ENCODE measurements at regions not wholly inside any gene's neighbourhood (a gene's known extent, or its start where the extent isn't known, plus 50 kb on each side); places are given as distances from the start of the nearest gene placed in this dataset.
A peak's percentile ranks its signal among the peaks of the same experiment; 100 is the strongest.

DNA sequence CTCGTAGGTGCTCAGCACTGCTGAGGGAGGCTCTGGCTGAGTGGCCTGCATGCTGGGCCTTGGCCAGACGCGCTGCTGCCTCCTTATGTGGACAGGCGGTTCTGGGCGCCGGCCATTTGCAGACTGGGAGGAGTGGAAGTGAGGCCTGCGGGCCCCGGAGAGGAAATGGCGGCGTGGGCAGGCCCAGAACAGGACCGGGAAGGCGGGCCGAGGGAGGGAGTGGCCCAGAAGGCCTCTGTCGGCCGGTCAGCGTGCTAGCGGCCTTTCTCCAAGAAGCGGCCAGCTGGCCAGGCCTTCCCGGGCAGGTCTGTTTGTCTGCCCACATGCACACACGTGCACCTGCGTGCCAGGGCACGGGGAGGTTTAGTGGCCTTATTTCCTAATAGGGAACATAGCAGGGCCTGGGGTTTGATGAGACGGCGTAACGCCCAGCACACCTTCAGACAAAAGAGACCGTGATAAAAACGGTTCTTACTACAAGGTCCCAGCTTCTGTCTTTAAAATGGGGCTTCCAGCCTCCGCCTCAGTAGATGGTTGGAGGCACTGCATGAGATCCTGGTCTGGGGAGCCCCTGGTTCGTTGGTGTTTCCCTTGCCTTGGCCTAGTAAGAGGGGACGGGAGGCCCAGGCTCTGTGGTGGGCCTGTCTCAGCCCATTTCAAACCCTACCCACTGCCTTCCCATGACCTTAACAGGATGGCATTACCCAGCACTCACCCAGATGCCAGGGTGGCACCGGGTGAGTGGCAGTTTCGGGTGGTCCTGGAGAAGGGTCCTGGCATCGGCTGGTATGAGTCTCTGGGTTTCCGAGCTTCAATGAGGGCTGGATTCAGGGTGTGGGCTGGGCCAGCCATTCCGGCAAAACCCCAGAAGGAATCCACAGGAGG lies 65.1 kb upstream of the PPARA start:
- peak overlapping the region in 1 of 3 donors; percentile 7 for H3K4me3 ChIP-seq (replicated peaks in 1 of 3)

GRCh38 chr22:46085828-46086576 lies 64.3 kb upstream of the PPARA start:
- TF ChIP-seq, protein P1, sequence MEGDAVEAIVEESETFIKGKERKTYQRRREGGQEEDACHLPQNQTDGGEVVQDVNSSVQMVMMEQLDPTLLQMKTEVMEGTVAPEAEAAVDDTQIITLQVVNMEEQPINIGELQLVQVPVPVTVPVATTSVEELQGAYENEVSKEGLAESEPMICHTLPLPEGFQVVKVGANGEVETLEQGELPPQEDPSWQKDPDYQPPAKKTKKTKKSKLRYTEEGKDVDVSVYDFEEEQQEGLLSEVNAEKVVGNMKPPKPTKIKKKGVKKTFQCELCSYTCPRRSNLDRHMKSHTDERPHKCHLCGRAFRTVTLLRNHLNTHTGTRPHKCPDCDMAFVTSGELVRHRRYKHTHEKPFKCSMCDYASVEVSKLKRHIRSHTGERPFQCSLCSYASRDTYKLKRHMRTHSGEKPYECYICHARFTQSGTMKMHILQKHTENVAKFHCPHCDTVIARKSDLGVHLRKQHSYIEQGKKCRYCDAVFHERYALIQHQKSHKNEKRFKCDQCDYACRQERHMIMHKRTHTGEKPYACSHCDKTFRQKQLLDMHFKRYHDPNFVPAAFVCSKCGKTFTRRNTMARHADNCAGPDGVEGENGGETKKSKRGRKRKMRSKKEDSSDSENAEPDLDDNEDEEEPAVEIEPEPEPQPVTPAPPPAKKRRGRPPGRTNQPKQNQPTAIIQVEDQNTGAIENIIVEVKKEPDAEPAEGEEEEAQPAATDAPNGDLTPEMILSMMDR (IDR thresholded peaks at IDR 0.05): no peak
- TF ChIP-seq POLR2A (IDR thresholded peaks at IDR 0.05): no peak
- 58 to 82% methylated on average over 5 to 35 of the region's 37 CpGs for WGBS, 2 donors
- intact Hi-C loops (cut with DNase I): no loop called here

More for the DNA sequence above, 65.1 kb upstream of the PPARA start:
- no peaks in the 10 kb centered on the region for H3K27me3 ChIP-seq
- H3K36me3 ChIP-seq: no peaks in the 10 kb centered on the region
- DNase-seq: peak; percentile 44 to 53
- intact Hi-C loops (cut with DNase I): no loop called here
- TF ChIP-seq, protein P1 (IDR thresholded peaks at IDR 0.05): no peak
- peak in 1 of 2 donors; percentile 34 for TF ChIP-seq POLR2A (IDR thresholded peaks at IDR 0.05)
- WGBS, 2 donors: 73 to 82% methylated on average over 31 of the region's 35 CpGs
- peaks cover 27 to 58% of the 10 kb centered on the region in 2 donors for H3K4me1 ChIP-seq
- no peaks in the 10 kb centered on the region for H3K9me3 ChIP-seq
- H3K27ac ChIP-seq: peak overlapping the region; percentile 73 to 97 (median 97)

DNA sequence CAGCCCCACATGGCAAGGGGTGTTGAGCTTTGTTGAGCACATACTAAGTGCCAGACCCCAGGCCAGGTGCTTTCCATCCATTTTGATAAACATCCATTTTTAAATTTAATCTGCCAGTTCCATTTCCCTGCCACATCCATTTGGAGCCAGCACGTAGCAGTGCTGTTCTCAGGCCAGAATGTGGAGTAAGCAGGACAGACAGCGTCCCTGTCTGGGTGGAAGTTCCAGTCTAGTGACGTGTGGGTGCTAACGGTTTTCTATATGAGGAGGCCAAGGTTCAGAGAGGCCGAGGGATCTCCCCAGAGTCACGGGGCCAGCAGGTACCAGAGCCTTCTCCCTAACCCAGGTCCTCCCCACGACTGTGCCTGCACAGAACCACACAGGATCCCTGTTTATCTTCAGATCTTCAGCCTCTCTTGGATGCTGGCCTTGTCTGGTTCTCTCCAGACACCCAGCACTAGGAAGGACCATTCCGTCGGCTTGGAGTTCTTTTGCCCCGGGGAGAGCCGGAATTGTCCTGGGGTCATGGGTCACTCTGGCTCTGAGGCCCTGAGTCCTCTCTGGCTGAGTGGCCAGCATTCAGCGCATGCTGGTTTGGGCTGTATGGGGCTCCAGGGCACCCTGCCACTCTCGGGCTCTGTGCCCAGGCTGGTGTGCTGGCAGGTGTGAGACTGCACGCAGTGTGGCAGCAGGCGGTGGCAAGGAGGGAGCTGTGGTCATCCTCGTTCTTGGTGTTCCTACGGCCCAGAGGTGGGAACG lies 63.6 kb upstream of the PPARA start:
- no peaks in the 10 kb centered on the region for H3K36me3 ChIP-seq
- H3K4me3 ChIP-seq (replicated peaks in 1 of 3): peak overlapping the region in 1 of 3 donors; percentile 7
- DNase-seq: no peak
- intact Hi-C loops (cut with DNase I): no loop called here
- no peaks in the 10 kb centered on the region for H3K9me3 ChIP-seq
- 73 to 80% methylated on average over 11 to 17 of the region's 18 CpGs for WGBS, 2 donors
- peak overlapping the region; percentile 44 to 97 (median 97) for H3K27ac ChIP-seq
- no peaks in the 10 kb centered on the region for H3K27me3 ChIP-seq
- TF ChIP-seq, protein P1 (IDR thresholded peaks at IDR 0.05): no peak
- TF ChIP-seq POLR2A (IDR thresholded peaks at IDR 0.05): no peak
- peaks cover 43 to 73% of the 10 kb centered on the region in 2 donors for H3K4me1 ChIP-seq

More at GRCh38 chr22:46085828-46086576, 64.3 kb upstream of the PPARA start:
- peak overlapping the region; percentile 73 to 97 (median 97) for H3K27ac ChIP-seq
- H3K9me3 ChIP-seq: no peaks in the 10 kb centered on the region
- no peaks in the 10 kb centered on the region for H3K36me3 ChIP-seq
- peaks cover 35 to 66% of the 10 kb centered on the region in 2 donors for H3K4me1 ChIP-seq
- DNase-seq: no peak
- peak overlapping the region in 1 of 3 donors; percentile 7 for H3K4me3 ChIP-seq (replicated peaks in 1 of 3)
- no peaks in the 10 kb centered on the region for H3K27me3 ChIP-seq

GRCh38 chr22:46087336-46087690 lies 63.0 kb upstream of the PPARA start:
- Histone ChIP-seq H3K27me3 (no peaks in the 10 kb centered on the region), H3K4me1 (peaks cover 47 to 79% of the 10 kb centered on the region in 2 donors), H3K9me3 (no peaks in the 10 kb centered on the region), H3K36me3 (no peaks in the 10 kb centered on the region), H3K4me3 (replicated peaks in 1 of 3) (no peak overlapping the region), H3K27ac (peak overlapping the region; percentile 33 to 97 (median 97))
- TF ChIP-seq, protein P1 (IDR thresholded peaks at IDR 0.05): no peak
- no peak for TF ChIP-seq POLR2A (IDR thresholded peaks at IDR 0.05)
- intact Hi-C loops (cut with DNase I): no loop called here
- 50 to 60% methylated on average over 2 of the region's 14 CpGs for WGBS, 2 donors
- DNase-seq: no peak

Measured in thyroid gland (tissue), 4 donors.